ENCODE measurements at regions not wholly inside any gene's neighbourhood (a gene's known extent, or its start where the extent isn't known, plus 50 kb on each side); places are given as distances from the start of the nearest gene placed in this dataset.

DNA sequence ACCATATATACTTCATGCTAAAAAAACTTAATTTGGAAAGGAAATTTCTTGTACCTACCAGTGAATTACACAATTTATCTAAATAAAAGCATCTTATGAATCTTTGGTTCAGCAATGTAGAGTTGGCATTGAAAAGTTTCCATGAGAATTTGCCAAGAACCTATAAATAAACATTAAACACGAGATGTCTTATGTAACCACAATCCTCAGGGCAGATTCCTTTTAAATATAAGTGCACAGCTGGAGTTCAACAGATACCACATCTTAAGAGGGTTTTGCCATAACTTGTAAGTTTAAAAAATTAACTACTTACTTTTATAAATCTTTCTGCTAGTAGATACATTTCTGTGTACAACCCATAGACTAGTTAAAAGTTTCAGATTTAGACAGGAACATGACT is 499.3 kb upstream of the ARRDC4 start:
- no peak overlapping the region for H3K4me2 ChIP-seq (ENCODE audit: unreplicated experiment)
- H3K27ac ChIP-seq = no peak overlapping the region
- no peaks in the 10 kb centered on the region for H3K36me3 ChIP-seq (ENCODE audit: low read depth)
- H3K27me3 ChIP-seq (replicated peaks; ENCODE audit: insufficient read depth) = no peaks in the 10 kb centered on the region
- no peaks in the 10 kb centered on the region for H4K20me1 ChIP-seq (ENCODE audit: insufficient read depth)
- H3K9ac ChIP-seq = no peak overlapping the region
- H3K9me2 ChIP-seq (ENCODE audit: insufficient read depth) = no peaks in the 10 kb centered on the region
- no peaks in the 10 kb centered on the region for H3K9me3 ChIP-seq (ENCODE audit: low read depth)
- TF ChIP-seq EZH2 (IDR thresholded peaks at IDR 0.05; ENCODE audit: insufficient read depth, poor library complexity, severe bottlenecking) (no peak), EZH2phosphoT487 (IDR thresholded peaks at IDR 0.05; ENCODE audit: insufficient read depth, low read depth) (no peak)
- no peak for DNase-seq
- H3F3A ChIP-seq (ENCODE audit: insufficient read depth) = no peaks in the 10 kb centered on the region
- no peaks in the 10 kb centered on the region for H3K79me2 ChIP-seq (ENCODE audit: insufficient read depth)
- in situ Hi-C loops (cut with MboI) = no loop called here
- WGBS, 2 experiments (ENCODE audit: low coverage in 1 of 2, low lambda C conversion rate in 2 of 2, missing lambda C conversion rate in 2 of 2) = 0 to 2% methylated on average over 1 of the region's 1 CpG
- H2AFZ ChIP-seq = no peak overlapping the region
- no peaks in the 10 kb centered on the region for H3K4me1 ChIP-seq (ENCODE audit: insufficient read depth)
- H3K4me3 ChIP-seq = no peak overlapping the region

DNA sequence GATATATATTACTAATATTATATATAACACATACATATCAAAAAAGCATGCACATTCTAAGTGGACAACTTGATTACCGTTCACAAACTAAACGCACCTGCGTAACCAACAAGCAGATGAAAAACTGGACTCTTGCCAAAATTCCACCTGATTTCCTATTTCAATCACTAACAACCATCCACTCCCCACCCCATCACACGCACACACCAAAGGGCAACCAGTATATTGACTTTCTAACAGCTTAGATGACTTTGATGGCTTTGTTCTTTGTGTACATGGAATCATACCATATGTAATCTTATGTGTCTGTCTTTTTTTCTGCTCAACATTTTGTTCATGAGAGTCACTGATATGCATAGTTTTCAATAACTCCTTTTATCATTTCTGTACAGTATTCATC is 496.8 kb upstream of the ARRDC4 start:
- no peaks in the 10 kb centered on the region for H3K9me3 ChIP-seq (ENCODE audit: low read depth)
- no peak for TF ChIP-seq EZH2 (IDR thresholded peaks at IDR 0.05; ENCODE audit: insufficient read depth, poor library complexity, severe bottlenecking)
- no peak for TF ChIP-seq EZH2phosphoT487 (IDR thresholded peaks at IDR 0.05; ENCODE audit: insufficient read depth, low read depth)
- no peak overlapping the region for H3K27ac ChIP-seq
- no peaks in the 10 kb centered on the region for H3K9me2 ChIP-seq (ENCODE audit: insufficient read depth)
- H3K79me2 ChIP-seq (ENCODE audit: insufficient read depth) = no peaks in the 10 kb centered on the region
- H3K36me3 ChIP-seq (ENCODE audit: low read depth) = no peaks in the 10 kb centered on the region
- no peaks in the 10 kb centered on the region for H3F3A ChIP-seq (ENCODE audit: insufficient read depth)
- no peaks in the 10 kb centered on the region for H3K27me3 ChIP-seq (replicated peaks; ENCODE audit: insufficient read depth)
- no peak overlapping the region for H3K4me3 ChIP-seq
- no peak overlapping the region for H2AFZ ChIP-seq
- H3K4me2 ChIP-seq (ENCODE audit: unreplicated experiment) = no peak overlapping the region
- H3K9ac ChIP-seq = no peak overlapping the region
- H3K4me1 ChIP-seq (ENCODE audit: insufficient read depth) = no peaks in the 10 kb centered on the region
- no peak for DNase-seq
- WGBS, 2 experiments (ENCODE audit: low coverage in 1 of 2, low lambda C conversion rate in 2 of 2, missing lambda C conversion rate in 2 of 2) = 37 to 44% methylated on average over 4 of the region's 4 CpGs
- no peaks in the 10 kb centered on the region for H4K20me1 ChIP-seq (ENCODE audit: insufficient read depth)
- in situ Hi-C loops (cut with MboI) = no loop called here

DNA sequence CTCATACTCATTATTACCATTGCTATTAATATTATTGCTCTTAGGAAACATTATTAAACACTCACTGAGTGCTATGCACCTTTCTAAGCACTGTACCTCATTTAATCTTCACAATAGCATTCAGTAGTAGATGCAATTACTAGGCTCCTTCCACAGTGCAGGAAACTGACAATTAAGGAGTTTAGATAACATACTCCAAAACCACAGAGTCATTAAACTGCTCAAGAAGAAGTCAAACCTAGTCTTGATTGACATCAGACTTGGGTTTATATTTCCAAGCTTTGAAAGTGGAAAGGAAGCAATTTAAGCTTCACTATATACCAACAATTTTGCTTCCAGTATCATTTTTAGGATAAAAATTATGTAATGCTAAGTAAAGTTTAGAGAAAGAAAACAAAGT is 490.1 kb upstream of the ARRDC4 start:
- Histone ChIP-seq H2AFZ (no peak overlapping the region), H3K9me2 (ENCODE audit: insufficient read depth) (no peaks in the 10 kb centered on the region), H4K20me1 (ENCODE audit: insufficient read depth) (no peaks in the 10 kb centered on the region), H3K79me2 (ENCODE audit: insufficient read depth) (no peaks in the 10 kb centered on the region), H3K27ac (no peak overlapping the region), H3F3A (ENCODE audit: insufficient read depth) (no peaks in the 10 kb centered on the region), H3K9me3 (ENCODE audit: low read depth) (no peaks in the 10 kb centered on the region), H3K4me3 (no peak overlapping the region), H3K9ac (no peak overlapping the region), H3K36me3 (ENCODE audit: low read depth) (no peaks in the 10 kb centered on the region), H3K27me3 (replicated peaks; ENCODE audit: insufficient read depth) (no peaks in the 10 kb centered on the region), H3K4me1 (ENCODE audit: insufficient read depth) (no peaks in the 10 kb centered on the region), H3K4me2 (ENCODE audit: unreplicated experiment) (no peak overlapping the region)
- TF ChIP-seq EZH2phosphoT487 (IDR thresholded peaks at IDR 0.05; ENCODE audit: insufficient read depth, low read depth) = no peak
- no peak for TF ChIP-seq EZH2 (IDR thresholded peaks at IDR 0.05; ENCODE audit: insufficient read depth, poor library complexity, severe bottlenecking)
- in situ Hi-C loops (cut with MboI) = no loop called here
- no peak for DNase-seq

DNA sequence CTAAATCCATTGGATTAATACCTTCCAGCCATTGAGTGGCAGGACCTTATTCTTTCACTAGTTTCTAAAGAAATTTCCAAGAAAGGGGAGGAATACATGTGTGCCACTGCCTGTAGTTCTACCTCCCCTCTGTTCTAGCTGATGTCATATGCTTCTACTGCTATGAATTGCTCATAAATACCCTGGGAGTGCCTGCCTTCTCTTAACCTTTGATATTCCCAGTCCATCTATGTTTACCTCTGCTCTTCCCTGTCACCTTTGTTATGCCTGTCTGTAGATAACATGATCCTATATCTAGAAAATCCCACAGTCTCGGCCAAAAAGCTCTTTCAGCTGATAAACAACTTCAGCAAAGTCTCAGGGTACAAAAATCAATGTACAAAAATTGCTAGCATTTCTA is 486.9 kb upstream of the ARRDC4 start:
- in situ Hi-C loops (cut with MboI) = no loop called here
- WGBS, 2 experiments (ENCODE audit: low coverage in 1 of 2, low lambda C conversion rate in 2 of 2, missing lambda C conversion rate in 2 of 2) = 0 to 3% methylated on average over 1 of the region's 1 CpG

DNA sequence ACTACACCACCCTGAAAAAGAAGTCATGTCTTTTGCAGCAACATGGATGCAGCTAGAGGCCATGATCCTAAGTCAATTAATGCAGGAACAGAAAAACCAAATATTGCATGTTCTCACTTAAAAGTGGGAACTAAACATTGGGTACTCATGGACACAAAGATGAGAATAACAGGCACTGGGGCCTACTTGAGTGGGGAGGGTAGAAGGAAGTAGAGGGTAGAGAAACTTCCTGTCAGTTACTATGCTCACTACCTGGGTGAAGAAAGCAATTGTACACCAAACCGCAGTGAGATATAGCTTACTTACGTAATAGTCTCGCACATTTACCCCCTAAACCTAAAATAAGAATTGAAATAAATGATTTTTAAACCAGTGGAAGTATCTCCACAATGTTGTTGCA is 480.5 kb upstream of the ARRDC4 start:
- Histone ChIP-seq H3K79me2 (ENCODE audit: insufficient read depth) (no peaks in the 10 kb centered on the region), H3K9ac (no peak overlapping the region), H3K27ac (no peak overlapping the region), H3K36me3 (ENCODE audit: low read depth) (no peaks in the 10 kb centered on the region), H3F3A (ENCODE audit: insufficient read depth) (no peaks in the 10 kb centered on the region), H3K9me2 (ENCODE audit: insufficient read depth) (no peaks in the 10 kb centered on the region), H3K4me1 (ENCODE audit: insufficient read depth) (no peaks in the 10 kb centered on the region), H3K4me2 (ENCODE audit: unreplicated experiment) (no peak overlapping the region), H3K4me3 (no peak overlapping the region), H3K9me3 (ENCODE audit: low read depth) (no peaks in the 10 kb centered on the region), H2AFZ (no peak overlapping the region), H3K27me3 (replicated peaks; ENCODE audit: insufficient read depth) (no peaks in the 10 kb centered on the region), H4K20me1 (ENCODE audit: insufficient read depth) (no peaks in the 10 kb centered on the region)
- WGBS, 2 experiments (ENCODE audit: low coverage in 1 of 2, low lambda C conversion rate in 2 of 2, missing lambda C conversion rate in 2 of 2) = 29 to 33% methylated on average over 3 of the region's 3 CpGs
- no peak for DNase-seq
- in situ Hi-C loops (cut with MboI) = no loop called here
- TF ChIP-seq EZH2 (IDR thresholded peaks at IDR 0.05; ENCODE audit: insufficient read depth, poor library complexity, severe bottlenecking) (no peak), EZH2phosphoT487 (IDR thresholded peaks at IDR 0.05; ENCODE audit: insufficient read depth, low read depth) (no peak)

More for the DNA sequence above, 486.9 kb upstream of the ARRDC4 start:
- no peaks in the 10 kb centered on the region for H3K9me3 ChIP-seq (ENCODE audit: low read depth)
- H3K9me2 ChIP-seq (ENCODE audit: insufficient read depth) = no peaks in the 10 kb centered on the region
- H3K4me2 ChIP-seq (ENCODE audit: unreplicated experiment) = no peak overlapping the region
- H3K36me3 ChIP-seq (ENCODE audit: low read depth) = no peaks in the 10 kb centered on the region
- no peaks in the 10 kb centered on the region for H3K4me1 ChIP-seq (ENCODE audit: insufficient read depth)
- no peak overlapping the region for H2AFZ ChIP-seq
- no peak overlapping the region for H3K27ac ChIP-seq
- TF ChIP-seq EZH2phosphoT487 (IDR thresholded peaks at IDR 0.05; ENCODE audit: insufficient read depth, low read depth) = no peak
- no peak for TF ChIP-seq EZH2 (IDR thresholded peaks at IDR 0.05; ENCODE audit: insufficient read depth, poor library complexity, severe bottlenecking)
- H4K20me1 ChIP-seq (ENCODE audit: insufficient read depth) = no peaks in the 10 kb centered on the region
- no peaks in the 10 kb centered on the region for H3F3A ChIP-seq (ENCODE audit: insufficient read depth)
- H3K9ac ChIP-seq = no peak overlapping the region
- DNase-seq = no peak
- no peak overlapping the region for H3K4me3 ChIP-seq
- no peaks in the 10 kb centered on the region for H3K79me2 ChIP-seq (ENCODE audit: insufficient read depth)
- H3K27me3 ChIP-seq (replicated peaks; ENCODE audit: insufficient read depth) = no peaks in the 10 kb centered on the region

All from GM23248 (cell line).